HUES48 (cell line): ENCODE measurements at regions not wholly inside any gene's neighbourhood (a gene's known extent, or its start where the extent isn't known, plus 50 kb on each side); places are given as distances from the start of the nearest gene placed in this dataset.
"Not testable (repeated sequence)": the region's sequence is repeated elsewhere in the genome, so short reads cannot be mapped to it uniquely, and the experiment has no call there.

ENCODE experiments used
- H3K27ac ChIP-seq: one replicate; pipeline ENCODE4 v1.7.0; 2013; ENCODE audit warnings: low read depth, low read length, inconsistent platforms
- H3K27me3 ChIP-seq: 2 replicates; pipeline ENCODE4 v1.6.1; 2013; ENCODE audit warnings: mild to moderate bottlenecking, low read length; ENCODE audit not compliant: control insufficient read depth, insufficient read depth
- H3K36me3 ChIP-seq: 2 replicates; pipeline ENCODE4 v1.6.1; 2013; ENCODE audit warnings: low read length; ENCODE audit not compliant: control insufficient read depth, insufficient read depth
- H3K4me1 ChIP-seq: 2 replicates; pipeline ENCODE4 v1.6.1; 2013; ENCODE audit warnings: mild to moderate bottlenecking, low read length; ENCODE audit not compliant: control insufficient read depth, insufficient read depth
- H3K4me3 ChIP-seq: 2 replicates; pipeline ENCODE4 v1.5.1; 2013; ENCODE audit warnings: mild to moderate bottlenecking, low read depth, low read length
- H3K9ac ChIP-seq: 2 replicates; pipeline ENCODE4 v1.6.1; 2013; ENCODE audit warnings: mild to moderate bottlenecking, low read depth, low read length, moderate library complexity
- H3K9me3 ChIP-seq: 2 replicates; pipeline ENCODE4 v1.6.1; 2013; ENCODE audit warnings: low read length; ENCODE audit not compliant: control insufficient read depth, insufficient read depth

GRCh38 chr11:134997652-134998320 lies 585.7 kb upstream of the B3GAT1 start:
- H3K9me3 ChIP-seq, result no peaks in the 10 kb centered on the region
- no peak overlapping the region for H3K9ac ChIP-seq
- H3K27me3 ChIP-seq, result no peaks in the 10 kb centered on the region
- no peaks in the 10 kb centered on the region for H3K36me3 ChIP-seq
- H3K4me3 ChIP-seq, result no peak overlapping the region
- peaks cover 40% of the 10 kb centered on the region for H3K4me1 ChIP-seq
- no peak overlapping the region for H3K27ac ChIP-seq

GRCh38 chr11:134995741-134996140 lies 583.7 kb upstream of the B3GAT1 start:
- Histone ChIP-seq H3K27ac (peak overlapping the region; percentile 80), H3K4me3 (no peak overlapping the region), H3K9ac (peak overlapping the region; percentile 47; the same call in 1 of the 2 replicates), H3K36me3 (no peaks in the 10 kb centered on the region), H3K9me3 (no peaks in the 10 kb centered on the region), H3K27me3 (no peaks in the 10 kb centered on the region), H3K4me1 (peaks cover 60% of the 10 kb centered on the region)

DNA sequence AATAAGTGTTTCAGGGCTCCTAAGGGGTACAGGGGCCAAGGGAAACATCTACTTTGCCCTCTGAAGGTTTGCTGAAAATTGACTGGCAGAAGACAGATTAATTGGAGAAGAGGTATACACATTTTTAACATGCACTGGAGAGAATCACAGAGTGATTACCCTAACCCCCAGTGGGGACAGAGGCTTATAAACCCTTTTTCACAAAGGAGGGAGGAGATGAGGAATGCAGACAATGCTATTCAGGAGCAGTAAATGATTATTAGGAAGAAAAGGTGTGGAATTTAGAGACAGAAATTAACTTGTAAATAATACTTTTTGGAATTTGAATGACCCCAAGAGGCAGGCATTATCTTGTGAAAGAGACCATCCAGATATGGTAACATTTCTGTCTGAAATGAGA lies 582.4 kb upstream of the B3GAT1 start:
- H3K9ac ChIP-seq, result peak overlapping the region; percentile 54; the same call in 1 of the 2 replicates
- H3K9me3 ChIP-seq, result no peaks in the 10 kb centered on the region
- H3K4me3 ChIP-seq, result peak overlapping the region; percentile 20; the same call in 1 of the 2 replicates
- H3K27me3 ChIP-seq, result no peaks in the 10 kb centered on the region
- no peaks in the 10 kb centered on the region for H3K36me3 ChIP-seq
- peak overlapping the region; percentile 80 for H3K27ac ChIP-seq
- peaks cover 71% of the 10 kb centered on the region for H3K4me1 ChIP-seq

DNA sequence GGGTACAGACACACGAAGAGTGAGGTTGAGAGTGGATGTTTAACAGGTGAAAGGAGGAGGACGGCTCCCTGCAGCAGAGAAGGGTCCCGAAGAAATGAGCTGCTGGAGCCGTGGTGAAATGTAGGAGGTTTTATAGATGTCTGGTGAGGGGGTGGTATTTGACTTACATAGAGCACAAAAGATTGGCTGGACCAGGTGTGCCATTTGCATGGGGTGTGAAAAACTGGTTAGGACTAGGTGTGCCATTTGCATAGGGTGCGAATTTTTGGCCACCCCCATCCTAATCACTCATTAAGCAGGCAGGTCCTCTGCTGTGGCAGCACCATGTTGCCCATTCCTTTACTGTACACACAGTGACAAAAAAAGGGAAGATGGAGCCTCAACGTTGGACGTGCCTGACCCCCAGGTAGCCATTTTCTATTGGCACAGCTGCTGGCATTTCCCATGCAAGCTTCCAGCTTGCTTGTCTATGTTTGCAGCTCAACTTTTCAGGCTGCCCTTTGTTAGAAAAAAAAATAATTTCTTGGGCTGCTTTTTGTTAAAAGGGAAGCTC lies 581.7 kb upstream of the B3GAT1 start:
- peaks cover 67% of the 10 kb centered on the region for H3K4me1 ChIP-seq
- peak overlapping the region; percentile 80 for H3K27ac ChIP-seq
- H3K4me3 ChIP-seq, result peak overlapping the region; percentile 20; the same call in 1 of the 2 replicates

DNA sequence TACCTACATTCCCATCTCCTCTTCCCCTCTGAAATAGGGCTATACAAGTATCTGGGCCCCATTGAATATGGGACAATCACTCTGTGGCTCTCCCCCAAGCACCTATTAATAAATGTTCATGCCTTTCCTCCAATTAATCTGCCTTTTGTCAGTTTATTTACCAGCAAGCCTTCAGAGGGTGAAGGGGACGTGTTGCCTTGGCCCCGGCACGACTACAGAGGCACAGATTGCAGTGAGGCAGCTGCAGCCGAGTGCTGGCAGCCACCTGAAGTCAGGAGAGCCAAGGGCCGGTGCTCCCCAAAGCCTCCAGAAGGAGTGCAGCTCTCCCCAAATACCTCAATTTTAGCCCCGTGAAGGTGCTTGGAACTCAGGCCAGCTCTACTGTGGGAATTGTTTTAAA lies 580.9 kb upstream of the B3GAT1 start:
- Histone ChIP-seq H3K36me3 (no peaks in the 10 kb centered on the region), H3K27ac (peak overlapping the region; percentile 26), H3K4me3 (no peak overlapping the region), H3K27me3 (no peaks in the 10 kb centered on the region), H3K4me1 (peaks cover 67% of the 10 kb centered on the region), H3K9ac (peak overlapping the region; percentile 47; the same call in 1 of the 2 replicates), H3K9me3 (no peaks in the 10 kb centered on the region)

More for the DNA sequence above, 581.7 kb upstream of the B3GAT1 start:
- Histone ChIP-seq H3K9me3 (no peaks in the 10 kb centered on the region), H3K27me3 (no peaks in the 10 kb centered on the region), H3K9ac (peak overlapping the region; percentile 54; the same call in 1 of the 2 replicates), H3K36me3 (no peaks in the 10 kb centered on the region)

GRCh38 chr11:134988495-134988894 lies 576.5 kb upstream of the B3GAT1 start:
- no peaks in the 10 kb centered on the region for H3K9me3 ChIP-seq
- H3K9ac ChIP-seq, result no peak overlapping the region
- H3K27me3 ChIP-seq, result no peaks in the 10 kb centered on the region
- no peak overlapping the region for H3K4me3 ChIP-seq
- H3K36me3 ChIP-seq, result no peaks in the 10 kb centered on the region
- H3K27ac ChIP-seq, result no peak overlapping the region
- H3K4me1 ChIP-seq, result peaks cover 39% of the 10 kb centered on the region

DNA sequence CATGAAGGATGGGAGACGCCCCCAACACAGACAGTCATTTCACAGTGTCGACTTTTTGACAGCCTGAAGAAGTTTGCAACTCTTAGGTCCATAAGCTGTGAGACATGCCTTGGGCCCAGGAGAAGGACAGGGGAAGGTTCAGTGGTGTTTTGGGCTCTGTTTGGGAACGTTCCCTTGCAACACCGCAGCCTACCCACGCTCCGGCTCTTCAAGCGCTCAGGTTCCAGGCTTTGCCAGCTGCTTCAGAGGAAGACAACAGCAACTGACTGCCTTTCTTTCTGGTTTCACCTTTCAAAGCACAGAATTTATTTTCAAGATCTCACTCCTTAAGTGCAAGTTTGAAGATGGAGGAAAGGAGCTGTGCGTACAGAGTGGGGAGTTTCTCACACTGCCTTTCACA lies 575.8 kb upstream of the B3GAT1 start:
- Histone ChIP-seq H3K36me3 (no peaks in the 10 kb centered on the region), H3K9me3 (no peaks in the 10 kb centered on the region), H3K27ac (no peak overlapping the region), H3K9ac (no peak overlapping the region), H3K27me3 (no peaks in the 10 kb centered on the region), H3K4me1 (peaks cover 32% of the 10 kb centered on the region), H3K4me3 (no peak overlapping the region)

DNA sequence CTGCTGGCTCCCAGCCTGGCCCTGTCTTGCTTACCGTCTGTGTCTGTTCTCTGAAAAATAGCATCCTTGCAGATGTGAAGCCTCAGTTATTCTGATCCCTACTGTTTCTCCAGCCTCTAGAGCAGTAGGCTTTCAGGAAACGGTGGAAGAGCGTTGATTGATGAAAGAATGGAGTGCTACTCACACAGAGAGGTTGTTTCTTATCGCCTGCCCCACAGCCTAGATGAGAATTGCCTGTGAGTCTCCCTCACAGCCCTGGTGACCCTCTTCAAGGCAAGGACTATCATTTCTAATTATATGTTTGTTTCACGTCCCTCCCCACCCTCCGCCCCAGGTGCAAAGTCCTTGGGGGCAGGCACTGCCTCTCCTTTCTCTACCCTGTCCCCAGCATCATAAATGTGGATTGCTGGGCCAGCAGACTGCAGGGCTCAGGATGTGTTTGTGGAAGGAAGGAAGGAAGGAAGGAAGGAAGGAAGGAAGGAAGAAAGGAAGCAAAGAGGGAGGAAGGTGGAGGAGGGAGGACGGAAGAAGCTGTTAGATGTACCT lies 575.3 kb upstream of the B3GAT1 start:
- H3K27me3 ChIP-seq, result no peaks in the 10 kb centered on the region
- no peaks in the 10 kb centered on the region for H3K36me3 ChIP-seq
- H3K9ac ChIP-seq, result no peak overlapping the region
- peaks cover 27% of the 10 kb centered on the region for H3K4me1 ChIP-seq
- H3K9me3 ChIP-seq, result no peaks in the 10 kb centered on the region
- H3K27ac ChIP-seq, result no peak overlapping the region
- no peak overlapping the region for H3K4me3 ChIP-seq

DNA sequence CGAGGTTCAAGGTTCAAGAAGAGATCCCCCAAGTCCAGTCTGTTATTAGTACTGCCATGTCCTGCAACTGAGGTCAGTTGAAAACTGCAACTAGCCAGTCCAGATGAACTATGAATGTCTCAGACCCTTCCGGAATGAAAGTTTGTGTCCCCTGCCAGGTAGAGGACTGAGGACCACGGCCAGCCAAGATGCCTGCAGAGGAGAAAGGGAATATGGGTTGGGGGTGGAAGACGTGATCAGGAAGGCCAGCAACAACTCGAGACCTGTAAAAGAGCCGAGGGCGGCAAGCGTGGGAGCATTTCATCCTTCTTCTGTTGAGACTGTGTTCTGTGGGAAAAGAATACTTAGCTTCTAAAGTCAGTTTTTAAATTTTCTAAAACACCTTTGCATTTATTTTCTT lies 572.4 kb upstream of the B3GAT1 start:
- H3K9me3 ChIP-seq, result no peaks in the 10 kb centered on the region
- no peak overlapping the region for H3K4me3 ChIP-seq
- peaks cover 13% of the 10 kb centered on the region for H3K4me1 ChIP-seq
- H3K27ac ChIP-seq, result no peak overlapping the region
- no peaks in the 10 kb centered on the region for H3K27me3 ChIP-seq
- no peaks in the 10 kb centered on the region for H3K36me3 ChIP-seq
- no peak overlapping the region for H3K9ac ChIP-seq

DNA sequence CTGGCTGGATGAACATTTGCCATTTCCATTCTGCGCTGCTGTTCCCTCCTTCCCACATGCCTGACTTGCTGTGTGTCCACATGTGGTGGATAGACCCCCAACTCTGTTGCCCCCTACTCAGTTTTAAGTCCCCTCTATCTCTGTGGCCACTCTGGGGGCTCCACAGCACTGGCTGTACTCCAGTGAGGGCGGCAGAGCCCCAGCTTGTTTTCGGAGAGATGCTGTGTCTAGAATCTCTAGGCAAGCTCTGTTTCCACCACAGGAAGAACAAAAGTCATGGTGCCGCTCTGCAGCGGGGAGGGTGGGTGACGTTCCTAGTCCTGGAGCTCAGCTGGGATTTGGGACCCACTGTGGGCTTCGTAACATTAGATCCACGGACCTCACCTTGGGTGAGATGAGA lies 570.4 kb upstream of the B3GAT1 start:
- not testable (repeated sequence) for H3K27ac ChIP-seq, H3K9ac ChIP-seq, H3K4me3 ChIP-seq, H3K27me3 ChIP-seq, H3K9me3 ChIP-seq, H3K36me3 ChIP-seq
- peaks cover 12% of the 10 kb centered on the region; the same call in 1 of the 2 replicates for H3K4me1 ChIP-seq

DNA sequence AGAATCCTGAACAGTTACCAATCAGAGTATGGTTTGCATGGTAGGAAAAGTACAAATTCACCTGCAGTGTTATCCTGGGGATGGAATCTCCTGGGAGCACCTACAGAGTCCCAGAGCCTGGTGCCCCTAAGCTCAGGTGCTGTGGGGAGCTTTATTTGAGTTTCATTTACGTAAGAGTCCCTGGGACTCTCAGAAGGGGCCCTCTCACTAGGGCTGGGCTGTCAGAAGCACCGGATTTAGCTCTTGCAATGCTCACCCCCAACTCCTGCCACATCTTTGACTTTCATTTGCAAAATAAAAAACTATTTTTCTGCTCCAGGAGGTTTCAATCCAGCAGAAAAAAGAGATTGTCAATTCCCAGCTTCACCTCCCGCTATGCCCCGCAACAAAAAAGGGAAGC lies 569.8 kb upstream of the B3GAT1 start:
- Histone ChIP-seq H3K36me3 (no peaks in the 10 kb centered on the region), H3K4me3 (no peak overlapping the region), H3K27ac (no peak overlapping the region)

More for the DNA sequence above, 569.8 kb upstream of the B3GAT1 start:
- H3K9me3 ChIP-seq, result no peaks in the 10 kb centered on the region
- H3K9ac ChIP-seq, result no peak overlapping the region
- peaks cover 12% of the 10 kb centered on the region; the same call in 1 of the 2 replicates for H3K4me1 ChIP-seq
- no peaks in the 10 kb centered on the region for H3K27me3 ChIP-seq
